Calu3 (cell line): ENCODE measurements at regions not wholly inside any gene's neighbourhood (a gene's known extent, or its start where the extent isn't known, plus 50 kb on each side); places are given as distances from the start of the nearest gene placed in this dataset.

ENCODE experiments used
- BruUV-seq: library from RNA; stranded (reverse); fragments of 400-500 nt; replicated peaks from 2 replicates; lab custom pipeline; 2021; lab: Mats Ljungman, UMichigan
- CTCF ChIA-PET: fragments of 300-600 bp; sonication (Branson Sonifier 250); formaldehyde crosslinking; loops from one replicate; lab custom pipeline; 2022; ENCODE audit warnings: antibody characterized with exemption; lab: Charles Lee
- DNase-seq: peaks from one replicate; pipeline ENCODE4 v3.0.0; 2022
- H3K27ac Mint-ChIP-seq: one replicate; pipeline ENCODE4 v1.8.0; 2022; ENCODE audit warnings: mixed read lengths; ENCODE audit not compliant: unreplicated experiment
- H3K27me3 Mint-ChIP-seq: one replicate; pipeline ENCODE4 v1.8.0; 2022; ENCODE audit warnings: mixed read lengths; ENCODE audit not compliant: unreplicated experiment
- H3K36me3 Mint-ChIP-seq: one replicate; pipeline ENCODE4 v1.8.0; 2022; ENCODE audit warnings: mild to moderate bottlenecking, moderate library complexity, mixed read lengths; ENCODE audit not compliant: insufficient read depth, unreplicated experiment
- H3K4me1 Mint-ChIP-seq: one replicate; pipeline ENCODE4 v1.8.0; 2022; ENCODE audit warnings: mild to moderate bottlenecking, low read depth, mixed read lengths; ENCODE audit not compliant: unreplicated experiment
- H3K4me3 Mint-ChIP-seq: one replicate; pipeline ENCODE4 v1.8.0; 2022; ENCODE audit warnings: mild to moderate bottlenecking, low read depth, moderate library complexity, mixed read lengths; ENCODE audit not compliant: unreplicated experiment
- H3K9me3 Mint-ChIP-seq: one replicate; pipeline ENCODE4 v1.8.0; 2022; ENCODE audit warnings: low read depth, mixed read lengths; ENCODE audit not compliant: unreplicated experiment
- CTCF ChIP-seq: fragments of 200-600 bp; IDR thresholded peaks from one replicate; pipeline ENCODE4 v1.8.0; 2022; ENCODE audit warnings: antibody characterized with exemption; ENCODE audit not compliant: unreplicated experiment
- intact Hi-C: fragments of 100-400 bp; cut with micrococcal nuclease; formaldehyde crosslinking; loops from one replicate; pipeline ENCODE4 v1.10.0; 2022; ENCODE audit not compliant: unreplicated experiment

- Mint-ChIP-seq H3K36me3 (no peaks in the 10 kb centered on the region), H3K27ac (no peak overlapping the region), H3K9me3 (peaks cover 6% of the 10 kb centered on the region), H3K4me1 (peaks cover 17% of the 10 kb centered on the region), H3K27me3 (peaks cover 3% of the 10 kb centered on the region), H3K4me3 (no peak overlapping the region)
- CTCF ChIA-PET: no interaction called here
- intact Hi-C loops: no loop called here
- no TSS peak for BruUV-seq
- no peak for DNase-seq
- no peak for TF ChIP-seq CTCF
These were observed 86.9 kb upstream of the BCL6 start for GRCh38 chr3:187832202-187832601.

GRCh38 chr3:187833375-187833774, 88.1 kb upstream of the BCL6 start:
- no peak overlapping the region for H3K4me3 Mint-ChIP-seq
- no TSS peak for BruUV-seq
- TF ChIP-seq CTCF: no peak
- intact Hi-C loops: no loop called here
- peaks cover 6% of the 10 kb centered on the region for H3K9me3 Mint-ChIP-seq
- CTCF ChIA-PET: no interaction called here
- H3K4me1 Mint-ChIP-seq: peaks cover 17% of the 10 kb centered on the region
- no peaks in the 10 kb centered on the region for H3K36me3 Mint-ChIP-seq
- no peak for DNase-seq
- no peak overlapping the region for H3K27ac Mint-ChIP-seq
- H3K27me3 Mint-ChIP-seq: peaks cover 12% of the 10 kb centered on the region

- intact Hi-C loops: no loop called here
- no peak overlapping the region for H3K4me3 Mint-ChIP-seq
- peaks cover 6% of the 10 kb centered on the region for H3K9me3 Mint-ChIP-seq
- no peaks in the 10 kb centered on the region for H3K36me3 Mint-ChIP-seq
- H3K4me1 Mint-ChIP-seq: peaks cover 11% of the 10 kb centered on the region
- H3K27ac Mint-ChIP-seq: no peak overlapping the region
- DNase-seq: no peak
- TF ChIP-seq CTCF: no peak
- no TSS peak for BruUV-seq
- CTCF ChIA-PET: no interaction called here
- peaks cover 12% of the 10 kb centered on the region for H3K27me3 Mint-ChIP-seq
These were observed 88.7 kb upstream of the BCL6 start for GRCh38 chr3:187833799-187834578.

GRCh38 chr3:187836823-187837770, 91.8 kb upstream of the BCL6 start:
- H3K36me3 Mint-ChIP-seq: no peaks in the 10 kb centered on the region
- no TSS peak for BruUV-seq
- intact Hi-C loops: no loop called here
- H3K27ac Mint-ChIP-seq: no peak overlapping the region
- no peak for TF ChIP-seq CTCF
- H3K27me3 Mint-ChIP-seq: peaks cover 12% of the 10 kb centered on the region
- no peak for DNase-seq
- peaks cover 6% of the 10 kb centered on the region for H3K9me3 Mint-ChIP-seq
- H3K4me3 Mint-ChIP-seq: no peak overlapping the region
- H3K4me1 Mint-ChIP-seq: peaks cover 8% of the 10 kb centered on the region
- CTCF ChIA-PET: no interaction called here
